Hepatocyte (in vitro differentiated cells): ENCODE measurements at regions not wholly inside any gene's neighbourhood (a gene's known extent, or its start where the extent isn't known, plus 50 kb on each side); places are given as distances from the start of the nearest gene placed in this dataset.

Experiments used
- CTCF ChIP-seq: fragments of 200-600 bp; sonication (generic); IDR thresholded peaks from 2 replicates; pipeline ENCODE4 v1.5.1; 2016; ENCODE audit warnings: antibody characterized with exemption, mild to moderate bottlenecking; ENCODE audit not compliant: poor library complexity
- EZH2 ChIP-seq: fragments of 200-600 bp; sonication (generic); IDR thresholded peaks from 2 replicates; pipeline ENCODE4 v1.6.1; 2016; ENCODE audit warnings: antibody characterized with exemption, mild to moderate bottlenecking, borderline replicate concordance
- EZH2phosphoT487 ChIP-seq: fragments of 200-600 bp; sonication (generic); IDR thresholded peaks from one replicate; pipeline ENCODE4 v1.6.1; 2018; ENCODE audit warnings: antibody characterized with exemption, mild to moderate bottlenecking, low read depth, moderate library complexity; ENCODE audit not compliant: unreplicated experiment, severe bottlenecking

DNA sequence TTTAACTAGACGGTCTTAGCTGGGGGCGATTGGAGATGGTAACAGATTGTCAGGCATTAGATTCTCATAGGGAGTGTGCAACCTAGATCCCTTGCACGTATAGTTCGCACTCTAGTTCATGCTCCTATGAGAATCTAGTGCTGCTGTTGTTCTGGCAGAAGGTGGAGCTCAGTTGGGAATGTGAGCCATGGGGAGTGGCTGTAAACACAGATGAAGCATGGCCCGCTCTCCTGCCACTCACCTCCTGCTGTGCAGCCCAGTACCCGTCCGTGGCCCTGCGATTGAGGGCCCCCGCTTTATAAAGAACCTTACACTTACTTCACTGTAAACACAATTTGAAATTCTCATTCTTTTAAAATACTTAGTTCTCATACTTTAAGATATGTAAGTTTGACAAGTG lies 339.4 kb downstream of the CDH26 start:
- no peak for TF ChIP-seq CTCF
- TF ChIP-seq EZH2 = no peak
- TF ChIP-seq EZH2phosphoT487 = no peak
